NCI-H1092 (cell line): ENCODE measurements at regions not wholly inside any gene's neighbourhood (a gene's known extent, or its start where the extent isn't known, plus 50 kb on each side); places are given as distances from the start of the nearest gene placed in this dataset.
A peak's percentile ranks its signal among the peaks of the same experiment; 100 is the strongest.
"Not testable (repeated sequence)": the region's sequence is repeated elsewhere in the genome, so short reads cannot be mapped to it uniquely, and the experiment has no call there.

Experiments
- DNase-seq: peaks from one replicate; lab custom pipeline; 2025; lab: John Stamatoyannopoulos, UW

- no peak for DNase-seq
These were observed 88.1 kb downstream of the POSTN start for GRCh38 chr13:37510441-37510840.

GRCh38 chr13:37505531-37505930 lies 93.0 kb downstream of the POSTN start:
- DNase-seq = no peak

- no peak for DNase-seq
These were observed 94.3 kb downstream of the POSTN start for GRCh38 chr13:37504251-37504650.

- no peak for DNase-seq
These were observed 95.3 kb downstream of the POSTN start for GRCh38 chr13:37503287-37503686.

DNA sequence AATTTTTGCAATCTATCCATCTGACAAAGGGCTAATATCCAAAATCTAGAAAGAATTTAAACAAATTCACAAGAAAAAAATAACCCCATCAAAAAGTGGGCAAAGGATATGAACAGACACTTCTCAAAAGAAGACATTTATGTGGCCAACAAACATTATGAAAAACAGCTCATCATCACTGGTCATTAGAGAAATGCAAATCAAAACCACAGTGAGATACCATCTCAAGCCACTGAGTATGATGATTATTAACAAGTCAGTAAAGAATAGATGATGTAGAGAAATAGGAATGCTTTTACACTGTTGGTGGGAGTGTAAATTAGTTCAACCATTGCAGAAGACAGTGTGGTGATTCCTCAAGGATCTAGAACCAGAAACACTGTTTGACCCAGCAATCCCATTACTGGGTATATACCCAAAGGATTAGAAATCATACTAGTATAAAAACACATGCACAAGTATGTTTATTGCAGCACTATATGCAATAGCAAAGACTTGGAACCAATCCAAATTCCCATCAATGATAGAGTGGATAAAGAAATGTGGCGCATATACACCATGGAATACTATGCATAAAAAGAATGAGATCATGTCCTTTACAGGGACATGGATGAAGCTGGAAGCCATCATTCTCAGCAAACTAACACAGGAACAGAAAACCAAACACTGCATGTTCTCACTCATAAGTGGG lies 96.1 kb downstream of the POSTN start:
- not testable (repeated sequence) for DNase-seq

- DNase-seq = no peak
These were observed 97.4 kb downstream of the POSTN start for GRCh38 chr13:37501187-37501586.

DNA sequence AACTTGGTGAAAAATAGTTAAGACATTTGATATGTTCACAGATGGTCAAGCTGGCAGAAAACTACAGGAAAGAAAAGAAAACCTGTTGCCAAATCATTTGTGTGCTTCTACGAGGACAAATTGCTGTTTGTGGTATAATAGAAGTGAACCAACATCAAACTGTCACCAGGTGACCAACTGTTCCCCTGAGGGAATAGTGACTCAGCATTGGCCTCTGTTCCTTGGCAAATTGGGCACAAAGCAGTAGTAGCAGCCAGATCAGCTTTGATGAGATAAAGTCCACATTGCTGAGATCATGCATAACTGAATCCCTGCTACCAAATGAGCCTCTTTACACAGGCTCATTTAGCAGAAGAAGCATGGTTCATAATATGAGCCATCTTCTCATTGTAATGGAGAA lies 103.5 kb downstream of the POSTN start:
- no peak for DNase-seq

DNA sequence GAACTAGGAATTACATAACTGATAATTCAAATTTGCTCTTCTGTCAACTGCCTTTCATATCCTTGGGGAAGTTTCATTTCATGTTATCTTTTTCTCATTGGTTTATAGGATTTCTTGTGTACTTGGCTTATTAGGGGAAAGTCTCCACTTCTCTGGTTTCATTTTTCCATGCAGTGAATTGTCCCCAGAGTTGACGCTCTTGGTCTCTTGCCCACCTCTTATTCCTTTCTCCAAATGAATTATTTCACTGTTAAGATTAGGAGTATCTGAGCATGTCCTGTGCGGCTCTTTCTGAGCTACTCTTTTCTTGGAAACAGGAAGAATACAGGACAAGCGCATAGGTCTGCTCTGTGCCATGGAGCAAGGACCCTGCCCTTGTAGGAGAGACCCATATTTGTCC lies 104.8 kb downstream of the POSTN start:
- DNase-seq = no peak

DNA sequence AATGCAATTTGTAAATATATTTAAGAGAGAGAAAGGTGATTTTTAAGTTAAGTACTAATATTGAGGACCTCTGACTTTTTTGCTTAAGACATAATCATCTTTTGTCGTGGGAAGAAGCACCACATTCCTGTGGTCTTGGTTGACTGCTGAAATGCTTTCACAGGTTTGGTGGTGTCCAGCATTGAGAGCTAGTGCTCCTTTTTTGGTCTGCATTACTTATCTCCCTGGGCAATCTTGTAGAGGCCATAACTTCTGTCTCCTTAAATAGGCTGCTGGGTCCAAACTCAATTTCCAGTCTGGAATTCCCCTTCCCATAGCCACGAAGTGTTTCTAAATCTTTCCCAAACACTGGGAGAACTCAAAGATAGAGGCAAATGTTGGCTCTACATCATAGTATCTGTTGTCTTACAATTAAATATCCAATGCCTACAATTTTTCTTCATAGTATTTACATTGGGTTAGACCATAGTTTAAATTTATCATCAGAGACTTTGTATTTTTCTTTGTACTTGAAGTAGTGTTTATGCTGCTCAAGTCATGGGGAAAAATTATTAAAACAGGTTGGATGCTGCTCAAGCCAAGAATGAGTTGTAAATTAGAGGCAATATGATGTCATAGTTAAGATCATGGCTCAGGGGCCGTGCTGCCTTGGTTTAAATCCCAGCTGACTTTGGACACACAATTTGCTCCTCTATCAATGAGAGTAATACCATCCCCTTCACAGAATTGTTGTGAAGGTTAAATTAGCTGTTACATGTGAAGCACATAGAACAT lies 105.6 kb downstream of the POSTN start:
- DNase-seq = no peak

DNA sequence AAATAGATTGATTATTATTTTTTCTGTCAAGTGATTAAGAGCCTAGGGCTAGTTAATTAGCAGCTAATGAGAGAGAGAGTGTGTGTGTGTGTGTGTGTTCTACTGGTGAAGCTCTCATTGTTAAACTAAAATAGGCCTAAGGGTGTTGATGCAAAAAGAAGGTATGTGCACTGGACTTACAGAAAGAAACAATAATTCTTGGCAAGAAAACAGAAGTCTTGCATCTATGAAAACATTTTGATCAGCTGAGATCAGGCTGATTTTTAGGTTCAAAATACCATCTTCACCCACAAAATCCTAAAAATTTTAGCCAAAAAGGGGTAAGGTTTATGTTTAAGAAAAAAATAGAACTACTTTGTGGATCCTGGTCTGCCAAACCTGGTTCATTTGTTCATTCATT lies 106.5 kb downstream of the POSTN start:
- no peak for DNase-seq

- no peak for DNase-seq
These were observed 106.9 kb downstream of the POSTN start for GRCh38 chr13:37491661-37492060.

GRCh38 chr13:37490176-37490779 lies 108.3 kb downstream of the POSTN start:
- no peak for DNase-seq

DNA sequence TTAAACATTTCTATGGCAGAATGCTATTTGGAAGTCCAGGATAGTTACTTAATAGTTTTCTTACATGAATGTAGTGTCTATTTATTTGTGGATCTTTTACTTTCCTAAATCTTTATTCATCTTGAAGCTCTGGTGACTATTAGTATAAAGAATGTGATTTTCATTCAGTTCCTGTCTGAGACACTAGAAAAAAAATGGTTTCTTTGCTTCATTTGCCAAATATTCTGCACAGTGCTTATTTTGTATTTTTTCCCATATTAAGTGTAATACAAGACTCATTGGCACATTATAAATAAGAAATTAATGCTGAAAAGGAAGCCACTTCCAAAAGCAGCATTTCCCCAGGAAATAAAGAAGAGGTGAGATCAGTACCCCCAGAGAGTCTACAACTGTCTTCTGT lies 109.8 kb downstream of the POSTN start:
- no peak for DNase-seq

GRCh38 chr13:37486171-37486681 lies 112.3 kb downstream of the POSTN start:
- DNase-seq = no peak

- no peak for DNase-seq
These were observed 112.8 kb downstream of the POSTN start for GRCh38 chr13:37485756-37486155.

GRCh38 chr13:37484056-37484455 lies 114.5 kb downstream of the POSTN start:
- DNase-seq = no peak

DNA sequence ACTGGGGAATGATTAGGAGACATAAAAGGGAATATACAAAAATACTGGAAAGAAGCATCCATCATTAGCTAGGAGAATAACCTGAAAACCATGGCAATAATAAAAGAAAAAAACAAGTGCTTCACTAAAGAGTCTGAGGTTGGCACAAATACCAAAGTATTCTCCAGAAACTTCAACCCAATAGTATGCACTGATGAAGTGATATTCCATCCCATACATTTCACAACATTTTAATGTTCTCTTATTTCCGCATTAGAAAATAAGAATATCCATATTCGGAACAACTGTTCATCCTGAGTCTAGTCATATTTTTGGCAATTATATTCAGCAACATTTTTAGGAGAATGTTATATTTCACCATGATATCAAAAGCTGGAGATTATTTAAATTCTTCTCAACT lies 116.2 kb downstream of the POSTN start:
- DNase-seq = no peak

DNA sequence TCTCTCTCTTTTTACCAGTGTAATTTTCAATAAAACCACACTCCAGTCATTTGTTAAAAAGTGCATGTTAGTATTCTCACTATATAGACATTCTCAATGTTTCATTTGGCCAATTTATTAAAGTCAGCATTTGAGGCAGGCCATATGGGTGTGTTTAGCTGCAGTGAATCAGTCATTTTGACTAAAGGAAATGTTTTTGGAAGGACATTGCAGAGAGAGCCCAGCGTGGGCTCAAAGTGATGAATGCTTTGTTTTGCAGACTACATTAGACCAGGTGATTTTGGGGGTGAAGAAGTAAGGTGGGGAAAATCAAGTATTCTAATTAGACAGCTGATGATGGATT lies 116.7 kb downstream of the POSTN start:
- no peak for DNase-seq

DNA sequence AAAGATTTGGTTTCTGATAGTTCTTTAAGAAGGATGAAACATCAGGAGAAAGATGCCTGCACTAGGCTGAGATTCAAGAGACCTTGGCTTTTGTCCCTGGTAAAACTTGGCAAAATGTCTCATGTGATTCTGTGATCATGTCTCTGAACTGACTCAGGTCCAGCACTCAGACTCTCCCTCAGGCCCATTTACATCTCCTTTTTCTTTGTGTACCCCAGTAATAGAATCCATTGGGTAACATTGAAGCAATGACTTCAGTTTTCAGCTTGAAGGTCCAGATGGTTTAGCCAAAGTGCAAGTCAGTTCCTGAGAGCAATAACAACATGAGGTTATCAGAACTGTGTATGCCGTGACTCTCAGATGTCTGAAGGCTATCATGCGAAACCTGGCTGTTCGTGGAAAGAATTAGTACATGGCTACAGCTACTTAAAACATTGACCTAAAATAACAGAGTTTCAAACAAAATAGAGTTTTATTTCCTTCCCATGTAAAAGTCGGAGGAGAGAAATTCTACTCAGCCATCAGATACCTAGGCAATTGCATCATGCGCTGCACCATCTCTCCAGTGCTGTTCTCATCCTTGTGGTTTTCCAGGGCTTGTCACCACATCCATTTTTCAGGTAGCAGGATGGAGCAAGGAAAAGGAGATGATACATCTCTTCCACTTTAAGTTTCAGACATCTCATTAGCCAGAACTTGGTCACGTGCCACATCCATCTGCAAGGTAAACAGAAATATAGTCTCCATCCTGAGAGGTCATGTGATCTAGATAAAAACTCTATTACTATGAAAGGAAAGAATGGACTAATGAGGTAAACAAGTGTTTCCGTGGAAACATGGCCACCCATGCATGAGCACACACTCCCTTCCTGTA lies 117.3 kb downstream of the POSTN start:
- DNase-seq = peak; percentile 8

GRCh38 chr13:37479916-37480315 lies 118.7 kb downstream of the POSTN start:
- no peak for DNase-seq

GRCh38 chr13:37476874-37477273 lies 121.7 kb downstream of the POSTN start:
- no peak for DNase-seq

GRCh38 chr13:37475966-37476365 lies 122.6 kb downstream of the POSTN start:
- DNase-seq = no peak
